Non-pigmented ciliary epithelial cell (primary cell): ENCODE measurements at regions not wholly inside any gene's neighbourhood (a gene's known extent, or its start where the extent isn't known, plus 50 kb on each side); places are given as distances from the start of the nearest gene placed in this dataset.
A peak's percentile ranks its signal among the peaks of the same experiment; 100 is the strongest.
"Not testable (repeated sequence)": the region's sequence is repeated elsewhere in the genome, so short reads cannot be mapped to it uniquely, and the experiment has no call there.

Experiments used
- DNase-seq: peaks from one replicate; pipeline ENCODE4 v3.0.0-alpha.2; 2010; ENCODE audit warnings: low read depth

DNA sequence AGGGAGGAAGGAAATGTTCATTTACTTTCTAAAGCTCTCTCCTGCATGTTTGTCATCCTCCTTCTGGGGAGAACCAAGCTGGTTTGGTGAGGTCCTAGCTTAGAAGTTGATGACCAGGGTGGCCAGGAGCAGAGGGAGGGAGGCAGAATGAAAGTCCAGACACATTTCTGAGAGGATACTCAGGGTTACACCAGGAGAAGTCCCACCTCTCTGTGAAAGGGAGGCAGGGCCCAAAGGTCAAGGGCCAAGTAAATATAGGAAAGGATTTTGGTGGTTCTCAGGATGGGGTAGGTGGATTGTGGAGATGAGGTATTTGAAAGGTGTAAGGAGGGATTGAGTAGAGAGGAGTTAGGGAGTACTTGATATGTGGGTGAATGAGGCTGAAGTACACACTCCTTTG is 58.0 kb upstream of the FBXO11 start:
- DNase-seq, result no peak

DNA sequence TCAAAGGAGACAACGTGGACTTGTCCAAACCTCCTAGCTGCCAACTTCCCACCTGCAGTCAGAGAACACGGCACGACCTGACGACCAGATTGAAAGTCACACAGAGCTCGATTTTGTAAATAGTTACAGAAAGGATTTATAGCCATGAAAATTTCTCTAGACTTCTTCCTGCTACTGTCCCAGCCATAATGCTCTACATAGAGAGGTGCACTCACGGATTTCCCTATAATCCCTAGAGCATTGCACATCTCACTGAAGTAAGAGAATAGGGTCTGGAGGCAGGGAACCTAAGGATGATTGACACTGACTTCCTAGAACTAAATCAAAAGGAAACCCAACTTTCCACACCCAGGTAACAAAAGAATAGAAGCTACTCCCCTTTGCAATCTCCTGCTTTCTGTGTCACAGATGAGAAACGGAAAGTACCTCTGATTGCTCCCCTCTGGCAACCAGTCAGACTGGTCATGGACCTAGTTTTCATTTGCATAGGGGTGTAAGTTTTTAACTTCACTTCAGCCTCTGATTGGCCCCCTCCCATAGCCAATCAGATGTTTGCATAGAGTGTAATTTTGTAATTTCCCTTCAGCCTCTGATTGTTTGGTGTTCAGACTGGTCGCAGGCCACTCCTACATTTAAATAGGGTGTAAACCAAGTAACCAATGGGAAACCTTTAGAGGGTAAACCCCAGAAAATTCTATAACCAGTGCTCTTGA is 58.6 kb upstream of the FBXO11 start:
- no peak for DNase-seq

DNA sequence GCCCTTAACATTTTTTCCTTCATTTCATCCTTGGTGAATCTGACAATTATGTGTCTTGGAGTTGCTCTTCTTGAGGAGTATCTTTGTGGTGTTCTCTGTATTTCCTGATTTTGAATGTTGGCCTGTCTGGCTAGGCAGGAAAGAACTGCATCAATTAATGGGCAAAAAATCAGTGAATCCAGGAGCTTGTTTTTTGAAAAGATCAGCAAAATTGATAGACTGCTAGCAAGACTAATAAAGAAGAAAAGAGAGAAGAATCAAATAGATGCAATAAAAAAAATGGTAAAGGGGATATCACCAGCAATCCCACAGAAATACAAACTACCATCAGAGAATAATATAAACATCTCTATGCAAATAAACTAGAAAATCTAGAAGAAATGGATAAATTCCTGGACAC is 70.4 kb upstream of the FBXO11 start:
- not testable (repeated sequence) for DNase-seq

DNA sequence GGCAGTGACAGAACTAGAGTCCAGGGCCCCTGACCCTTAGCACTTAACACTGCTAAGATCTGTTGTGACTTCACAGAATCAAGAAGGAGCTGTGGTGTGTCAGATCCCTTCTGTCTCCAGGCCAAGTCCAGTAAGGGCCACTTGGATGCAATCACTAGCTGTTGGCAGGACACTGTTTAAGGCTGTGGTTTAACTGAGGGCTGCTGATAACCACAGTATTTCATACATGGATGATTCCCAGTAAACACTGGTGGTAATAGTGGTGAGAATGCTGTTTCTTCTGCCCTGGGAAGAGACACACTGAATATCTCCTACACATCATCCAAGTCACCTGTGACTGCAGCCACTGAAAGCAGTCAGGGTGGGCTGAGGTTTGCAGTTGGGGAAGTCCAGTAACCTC is 77.7 kb upstream of the FBXO11 start:
- peak; percentile 30 for DNase-seq

DNA sequence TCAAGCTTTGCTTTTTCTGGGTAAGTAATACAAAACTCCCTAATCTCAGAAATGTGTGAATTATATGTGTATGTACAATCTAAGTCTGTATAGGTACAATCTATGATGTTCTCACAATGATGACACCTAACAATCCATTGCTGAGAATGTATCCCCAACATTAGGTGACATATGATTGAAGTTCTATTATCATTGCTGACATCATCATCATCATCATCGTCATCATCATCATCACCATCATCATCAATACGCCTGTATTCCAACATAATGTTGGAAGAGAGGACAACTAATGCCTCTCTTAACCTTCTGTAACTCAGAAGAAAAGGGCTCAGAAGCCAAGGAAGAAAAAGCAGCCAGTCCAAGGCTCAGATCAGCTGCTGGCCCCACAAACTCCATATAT is 84.2 kb upstream of the FBXO11 start:
- DNase-seq, result no peak

DNA sequence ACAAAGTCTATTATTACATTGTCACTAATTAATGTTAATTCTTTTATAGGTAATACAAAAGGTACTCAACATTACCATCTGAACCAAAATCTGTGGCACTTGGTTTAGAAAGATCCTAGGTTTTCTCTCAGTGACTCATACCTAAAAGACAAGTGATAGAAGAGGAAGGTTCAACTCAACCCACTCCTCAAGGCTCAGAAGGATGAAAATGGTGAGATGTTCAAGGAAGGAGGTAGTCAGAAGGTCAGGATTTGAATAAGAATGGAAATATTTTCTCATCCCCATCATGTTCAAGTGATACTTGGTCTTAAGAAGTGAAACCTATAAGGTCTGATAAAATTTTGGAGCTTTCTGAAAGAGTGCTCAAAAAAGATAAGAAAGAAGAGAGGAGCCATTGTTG is 86.4 kb upstream of the FBXO11 start:
- DNase-seq, result no peak

DNA sequence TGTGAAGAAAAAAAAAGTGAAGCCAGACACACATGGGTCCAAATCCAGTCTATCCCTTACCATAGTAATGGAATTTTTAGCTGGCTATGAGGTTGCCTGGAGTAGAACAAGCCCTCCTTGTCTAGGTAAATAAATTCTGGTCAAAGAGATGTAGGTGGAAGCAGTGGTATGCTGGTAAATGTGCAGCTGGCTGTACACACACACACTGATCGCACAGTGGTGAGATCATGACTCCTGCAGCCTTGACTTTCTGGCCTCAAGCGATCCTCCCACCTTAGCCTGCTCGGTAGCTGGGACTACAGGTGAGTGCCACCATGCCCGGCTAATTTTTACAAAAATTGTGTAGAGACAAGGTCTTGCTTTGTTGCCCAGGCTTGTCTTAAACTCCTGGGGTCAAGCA is 90.5 kb upstream of the FBXO11 start:
- no peak for DNase-seq

DNA sequence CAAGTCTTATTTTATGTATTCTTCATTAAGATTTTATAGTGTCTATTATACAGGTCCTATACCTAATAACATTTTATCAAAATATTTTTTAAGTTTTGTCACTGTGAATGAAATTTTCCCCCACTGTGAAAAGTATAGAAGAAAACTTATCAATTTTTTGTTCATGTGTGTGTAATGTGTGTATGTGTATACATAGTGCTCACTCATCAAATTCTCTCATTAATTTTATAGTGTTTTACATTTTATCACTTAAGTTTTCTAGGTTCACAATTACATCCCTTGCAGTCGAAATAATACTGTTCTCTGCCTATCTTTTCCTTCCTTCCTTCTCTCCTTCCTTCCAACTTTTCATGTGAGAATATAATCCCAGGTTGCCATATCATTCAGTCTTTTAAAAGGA is 93.2 kb upstream of the FBXO11 start:
- DNase-seq, result no peak

DNA sequence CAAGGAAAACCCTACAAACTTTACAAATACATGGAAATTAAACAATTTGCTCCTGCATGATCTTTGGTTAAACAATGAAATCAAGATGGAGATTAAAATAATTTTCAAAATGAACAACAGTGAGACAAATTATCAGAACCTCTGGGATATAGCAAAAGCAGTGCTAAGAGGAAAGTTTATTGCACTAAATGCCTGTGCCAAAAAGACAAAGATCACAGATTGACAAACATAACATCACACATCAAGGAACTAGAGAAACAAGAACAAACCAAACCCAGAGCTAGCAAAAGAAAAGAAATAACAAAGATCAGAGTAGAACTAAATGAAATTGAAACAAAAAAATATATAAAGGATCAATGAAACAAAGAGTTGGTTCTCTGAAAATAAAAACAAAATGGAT is 95.2 kb upstream of the FBXO11 start:
- DNase-seq, result no peak

DNA sequence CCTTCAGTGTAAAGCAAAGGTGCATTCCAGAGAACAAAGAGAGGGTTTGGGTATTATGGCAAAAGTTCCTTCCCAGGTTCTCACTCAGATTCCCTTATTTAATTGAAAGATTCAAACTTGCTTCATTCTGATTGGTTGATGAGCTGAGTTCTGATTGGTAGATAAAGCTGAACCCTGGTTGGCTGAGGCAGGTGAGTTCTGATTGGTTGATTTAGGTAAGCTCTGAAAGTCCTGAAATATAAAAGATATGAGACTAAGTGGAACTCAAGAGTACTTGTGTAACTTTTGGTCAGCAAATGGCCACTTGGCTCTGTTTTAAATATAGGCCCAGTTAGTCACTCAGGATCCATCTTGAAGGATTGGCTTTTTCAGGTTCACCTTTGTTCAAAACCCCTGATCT is 99.8 kb upstream of the FBXO11 start:
- DNase-seq, result no peak

DNA sequence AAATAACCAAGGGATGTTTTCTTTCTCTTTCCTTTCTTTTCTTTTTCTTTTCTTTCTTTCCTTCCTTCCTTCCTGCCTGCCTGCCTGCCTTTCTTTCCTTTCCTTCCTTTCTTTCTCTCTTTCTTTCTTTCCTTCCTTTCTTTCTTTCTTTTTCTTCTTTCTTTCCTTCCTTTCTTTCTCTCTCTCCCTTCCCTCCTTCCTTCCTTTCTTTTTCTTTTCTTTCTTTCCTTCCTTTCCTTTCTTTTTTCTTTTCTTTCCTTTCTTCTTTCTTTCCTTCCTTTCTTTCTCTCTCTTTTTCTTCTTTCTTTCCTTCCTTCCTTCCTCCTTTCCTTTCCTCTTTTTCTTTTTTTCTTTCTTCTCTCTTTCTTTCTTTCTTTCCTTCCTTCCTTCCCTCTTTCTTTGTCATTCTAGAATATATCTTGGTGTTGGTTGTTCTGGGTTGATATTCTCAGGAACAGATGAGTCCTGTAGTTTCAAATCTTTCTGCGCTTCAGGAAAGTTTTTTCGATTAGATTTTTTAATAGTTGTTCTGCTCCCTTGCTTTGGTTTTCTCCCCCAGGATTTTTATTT is 101.5 kb upstream of the FBXO11 start:
- DNase-seq, result no peak

DNA sequence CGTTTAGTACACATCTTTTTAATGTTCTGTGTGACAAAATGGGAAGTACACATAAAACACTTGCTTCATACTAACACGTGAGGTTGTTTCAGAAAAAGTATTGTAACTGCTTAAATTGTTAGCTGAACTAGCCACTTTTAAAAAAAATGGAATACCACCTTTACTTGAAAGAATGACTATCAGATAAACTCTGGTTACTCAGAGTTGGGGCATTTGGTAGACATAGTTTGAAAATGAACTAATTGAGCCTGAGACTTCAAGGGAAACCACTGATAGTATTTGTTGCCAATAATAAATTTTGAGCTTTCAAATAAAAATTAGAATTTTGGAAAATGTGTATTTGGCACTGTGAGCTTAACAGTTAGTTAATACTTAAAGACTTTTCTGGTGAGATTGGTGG is 103.0 kb upstream of the FBXO11 start:
- DNase-seq, result peak; percentile 5

DNA sequence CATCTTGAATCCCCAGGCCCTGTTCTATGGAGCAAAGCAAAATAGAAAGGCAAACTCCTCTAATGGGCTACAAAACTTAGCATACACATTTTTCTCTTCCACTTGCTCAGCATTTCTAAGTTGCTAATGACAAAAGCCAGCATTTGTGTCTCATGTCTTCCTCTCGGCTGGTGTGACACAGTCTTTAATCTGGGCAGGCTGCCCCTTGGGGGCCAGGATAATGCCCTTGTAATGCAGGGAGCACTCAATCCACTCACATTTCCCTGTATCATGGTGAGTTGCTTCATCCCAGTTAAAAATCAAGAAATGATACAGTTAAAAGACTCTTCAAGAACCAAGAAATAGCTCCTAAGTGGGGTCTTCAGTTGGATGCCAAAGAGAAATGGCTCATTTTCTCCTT is 109.1 kb upstream of the FBXO11 start:
- DNase-seq, result no peak

DNA sequence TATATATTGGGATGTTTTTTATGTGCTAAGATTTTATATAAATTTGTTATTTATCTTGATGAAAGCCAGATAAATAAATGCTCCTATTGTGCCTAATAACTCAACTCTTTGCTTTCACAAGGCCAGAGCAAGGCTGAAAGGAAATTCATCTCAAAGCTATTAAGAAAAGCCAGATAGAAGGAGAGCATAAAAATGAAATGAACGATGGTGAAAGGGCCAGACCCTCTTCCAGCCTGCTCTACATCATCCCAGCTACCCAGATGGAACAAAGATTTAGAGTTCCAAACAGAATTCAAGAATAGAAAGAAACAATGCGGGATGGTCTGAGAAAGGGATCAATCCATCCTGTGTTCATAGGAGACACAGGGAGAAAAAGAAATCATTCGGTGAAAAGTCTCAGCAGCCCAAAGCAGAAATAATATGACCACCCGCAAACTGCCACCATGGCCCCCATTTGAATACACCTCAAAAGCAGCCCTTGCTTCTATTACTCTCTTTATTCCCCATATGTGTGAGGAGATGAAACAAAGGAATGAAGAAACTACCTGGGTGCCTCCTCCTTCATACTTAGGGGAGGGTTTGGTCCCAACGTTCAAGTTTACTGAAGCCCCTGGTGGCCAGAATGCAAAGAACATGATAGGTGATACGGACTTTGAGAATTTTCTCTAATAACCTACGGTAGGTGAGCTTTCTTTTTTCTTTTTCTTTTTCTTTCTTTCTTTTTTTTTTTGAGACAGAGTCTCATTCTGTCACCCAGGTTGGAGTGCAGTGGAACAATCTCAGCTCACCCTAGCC is 110.1 kb upstream of the FBXO11 start:
- DNase-seq, result no peak

DNA sequence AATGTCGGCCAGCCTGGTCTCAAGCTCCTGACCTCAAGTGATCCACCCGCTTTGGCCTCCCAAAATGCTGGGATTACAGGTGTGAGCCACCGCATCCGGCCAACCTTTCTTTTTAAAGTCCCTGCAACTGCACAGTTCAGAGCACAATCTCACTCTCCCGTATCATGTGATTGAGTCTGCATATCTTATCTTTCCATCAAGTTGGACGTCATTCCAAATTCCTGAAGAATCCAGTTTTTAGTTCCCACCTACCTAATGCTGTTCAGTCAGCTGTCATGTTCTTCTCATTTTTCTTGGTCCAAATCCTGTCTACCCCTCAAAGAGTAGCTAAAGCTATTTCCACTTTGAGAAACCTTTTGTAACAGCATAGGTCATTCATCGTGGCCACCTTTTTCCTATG is 110.8 kb upstream of the FBXO11 start:
- DNase-seq, result no peak

DNA sequence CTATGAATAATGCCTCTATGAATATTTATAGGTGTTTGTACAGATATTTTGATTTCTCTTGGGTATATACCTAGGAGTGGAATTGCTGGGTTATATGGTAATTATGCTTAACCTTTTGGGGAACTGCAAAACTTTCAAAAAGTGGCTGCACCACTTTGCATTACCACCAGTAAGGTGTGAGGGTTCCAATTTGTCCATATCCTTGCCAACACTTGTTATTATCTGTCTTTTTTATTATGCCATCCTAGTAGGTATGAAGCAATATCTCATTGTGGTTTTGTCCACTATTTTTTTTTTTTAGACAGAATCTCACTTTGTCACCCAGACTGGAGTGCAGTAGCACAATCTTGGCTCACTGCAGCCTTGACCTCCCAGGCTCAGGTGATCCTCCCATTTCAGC is 112.2 kb upstream of the FBXO11 start:
- no peak for DNase-seq

DNA sequence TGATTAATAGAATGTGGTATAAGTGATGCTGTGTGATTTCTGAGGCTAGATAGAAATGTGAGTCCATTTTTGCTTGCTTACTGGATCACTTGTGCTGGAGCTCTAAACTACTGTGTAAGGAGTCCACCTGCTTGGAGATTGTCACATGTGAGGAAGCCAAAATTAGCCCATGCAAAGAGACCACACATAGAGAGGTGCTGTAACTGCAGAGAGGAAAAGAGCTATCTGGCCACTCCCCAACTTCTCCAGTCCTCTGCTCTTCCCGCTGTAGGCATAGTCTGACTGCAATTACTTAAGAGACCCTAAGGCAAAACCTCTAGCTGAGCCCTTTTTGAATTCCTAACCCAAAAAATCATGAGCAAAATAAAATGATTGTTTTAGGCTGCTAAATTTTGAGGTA is 120.6 kb upstream of the FBXO11 start:
- DNase-seq, result no peak

DNA sequence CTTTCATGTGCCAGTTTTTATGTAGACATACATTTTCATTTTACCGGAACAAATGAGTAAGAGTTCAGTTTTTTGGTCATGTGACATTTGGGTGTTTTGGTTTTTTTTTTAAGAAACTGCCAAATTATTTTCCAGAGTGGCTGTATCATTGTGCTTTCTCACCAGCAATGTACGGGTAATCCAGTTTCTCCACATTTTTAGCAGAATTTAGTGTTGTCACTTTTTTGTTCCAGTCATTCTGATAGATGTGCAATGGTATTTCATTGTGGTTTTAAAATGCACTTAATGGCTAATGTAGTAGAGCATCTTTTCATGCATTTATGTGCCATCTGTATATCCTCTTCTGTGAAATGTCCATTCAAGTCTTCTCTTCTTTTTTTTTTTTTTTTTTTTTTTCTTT is 126.5 kb upstream of the FBXO11 start:
- no peak for DNase-seq

DNA sequence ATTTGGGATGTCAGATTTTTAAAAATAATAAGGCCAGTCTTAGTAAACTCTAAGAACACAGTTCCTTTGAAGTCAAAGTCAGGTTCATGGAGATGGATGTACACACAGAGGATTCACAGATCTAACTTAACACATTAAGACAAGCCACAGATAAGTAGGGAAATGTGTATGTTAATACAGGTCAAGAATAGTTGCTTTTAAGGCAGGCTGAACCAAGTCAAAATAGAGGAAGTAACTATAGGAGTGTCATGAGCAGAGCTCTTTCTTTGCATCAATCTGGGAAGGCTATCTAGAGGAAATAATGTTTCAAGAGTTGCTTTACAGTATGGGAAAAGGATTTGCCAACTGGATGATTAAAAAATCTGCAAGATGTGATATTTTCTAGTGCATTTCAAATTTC is 128.0 kb upstream of the FBXO11 start:
- no peak for DNase-seq

DNA sequence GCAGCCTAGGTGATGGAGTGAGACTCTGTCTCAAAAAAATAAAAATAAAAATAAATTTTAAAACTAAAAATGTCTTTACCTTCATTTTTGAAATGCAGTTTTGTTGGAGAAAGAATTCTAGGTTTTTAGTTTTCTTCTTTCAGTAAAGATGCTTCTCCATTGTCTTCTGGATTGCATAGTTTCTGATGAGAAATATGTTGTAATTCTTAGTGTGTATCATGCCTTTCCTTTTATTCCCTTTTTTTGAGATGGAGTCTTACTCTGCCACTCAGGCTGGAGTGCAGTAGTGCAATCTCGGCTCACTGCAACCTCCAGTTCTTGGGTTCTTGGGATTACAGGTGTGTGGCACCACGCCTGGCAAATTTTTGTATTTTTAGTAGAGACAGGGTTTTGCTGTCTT is 130.0 kb upstream of the FBXO11 start:
- no peak for DNase-seq

DNA sequence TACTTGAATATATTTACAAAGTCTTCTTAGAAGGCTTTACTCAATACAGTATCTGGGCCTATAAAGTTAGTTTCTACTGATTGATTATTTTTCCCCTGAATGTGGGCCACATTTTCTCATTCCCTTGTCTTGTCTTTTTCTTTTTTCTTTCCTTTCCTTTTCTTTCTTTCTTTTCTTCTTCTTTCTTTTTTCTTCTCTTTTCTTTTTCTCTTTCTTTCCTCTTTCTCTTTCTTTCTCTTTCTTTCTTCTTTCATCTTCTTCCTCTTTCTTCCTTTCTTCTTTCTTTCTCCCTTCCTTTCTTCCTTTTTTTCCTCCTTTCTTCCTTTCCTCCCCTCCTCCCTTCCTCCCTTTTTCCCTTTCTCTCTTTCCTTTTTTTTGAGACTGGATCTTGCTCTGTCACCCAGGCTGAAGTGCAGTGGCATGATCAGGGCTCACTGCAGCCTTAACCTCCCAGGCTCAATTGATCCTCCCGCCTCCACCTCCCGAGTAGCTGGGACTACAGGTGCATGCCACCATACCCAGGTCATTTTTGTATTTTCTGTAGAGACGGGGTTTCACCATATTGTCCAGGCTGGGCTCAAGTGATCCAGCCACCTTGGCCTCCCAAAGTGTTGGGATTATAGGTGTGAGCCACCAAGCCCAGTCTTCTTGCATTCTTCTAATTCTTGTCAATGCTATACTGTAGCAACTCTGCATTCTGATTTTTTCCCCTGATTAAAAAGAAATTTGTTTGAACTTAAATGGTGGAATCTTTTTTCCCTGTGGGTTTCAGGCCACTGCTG is 133.1 kb upstream of the FBXO11 start:
- no peak for DNase-seq

DNA sequence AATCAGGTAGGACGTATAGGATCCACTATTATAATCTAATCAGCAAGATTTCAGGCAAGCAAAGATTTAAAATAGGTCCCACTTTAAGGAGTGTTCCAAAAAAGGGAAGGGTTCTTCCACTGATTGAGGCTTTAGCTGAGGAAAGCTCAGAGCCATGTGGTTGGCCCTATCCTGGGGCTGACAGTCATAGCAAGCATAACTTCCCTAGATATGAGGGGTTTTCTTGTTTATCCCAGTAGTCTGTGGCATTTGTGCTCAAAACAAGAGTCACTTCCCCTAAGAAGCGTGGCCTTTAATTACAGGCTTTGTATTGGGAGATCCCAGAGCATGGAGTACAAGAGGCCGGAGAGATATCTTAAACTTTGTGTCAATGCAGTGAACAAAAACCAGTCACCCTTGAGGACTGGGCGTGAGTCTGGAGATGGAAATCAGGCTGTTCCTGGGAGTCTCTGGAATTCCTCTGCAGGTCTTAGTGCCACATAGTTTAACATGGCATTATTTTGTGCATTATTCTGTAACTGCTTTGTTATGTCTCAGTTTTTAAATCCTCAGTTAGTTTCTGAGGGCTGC is 136.9 kb upstream of the FBXO11 start:
- DNase-seq, result no peak
